ENCODE measurements at regions not wholly inside any gene's neighbourhood (a gene's known extent, or its start where the extent isn't known, plus 50 kb on each side); places are given as distances from the start of the nearest gene placed in this dataset.

DNA sequence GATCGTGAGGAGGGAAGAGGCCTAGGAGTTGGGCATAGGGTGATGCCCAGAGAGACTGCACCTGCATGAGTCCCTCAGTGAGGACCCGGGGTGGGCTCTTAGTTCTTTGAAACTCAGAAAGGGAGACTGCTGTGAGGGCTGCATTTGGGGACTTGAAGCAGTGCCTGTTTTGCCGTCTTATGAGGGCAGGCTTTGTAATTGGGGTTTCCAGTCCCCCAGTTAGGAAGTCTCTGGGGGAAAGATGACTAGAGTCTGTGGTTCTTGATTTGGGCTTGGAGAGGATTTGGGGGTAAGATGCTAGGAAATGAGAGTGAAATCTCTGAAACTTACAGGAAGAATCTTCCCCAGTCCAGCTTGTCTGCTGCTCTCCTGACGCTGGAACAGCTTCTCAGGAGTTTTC, 99.6 kb downstream of the ARF6 start:
- Histone ChIP-seq H3K27ac (ENCODE audit: low read depth, low read length) (no peak overlapping the region), H3K23ac (ENCODE audit: insufficient read length) (no peak overlapping the region), H2BK20ac (ENCODE audit: low read length) (no peak overlapping the region), H2BK12ac (ENCODE audit: low read depth, low read length) (no peak overlapping the region), H3K79me2 (ENCODE audit: control insufficient read depth in 1 of 2, insufficient read depth in 2 of 2, low read length in 2 of 2) (no peaks in the 10 kb centered on the region), H3K36me3 (ENCODE audit: control insufficient read depth in 2 of 4, insufficient read depth in 4 of 4, low read length in 3 of 4) (0 out of 8 replicates have a peak, but pooled peaks cover 0 to 2% (median 0%) of the 10 kb centered on the region in 4 experiments), H3K4me3 (ENCODE audit: extremely low read depth in 1 of 4, insufficient read depth in 2 of 4, low read depth in 3 of 4, low read length in 4 of 4) (no peak overlapping the region), H4K5ac (ENCODE audit: insufficient read length, low read depth, low read length) (no peak overlapping the region), H2BK5ac (ENCODE audit: low read depth, low read length) (no peak overlapping the region), H3K9me3 (ENCODE audit: insufficient read depth in 2 of 2, low read depth in 1 of 2, low read length in 1 of 2) (no peaks in the 10 kb centered on the region), H3K4me2 (ENCODE audit: insufficient read depth in 1 of 2, low read depth in 2 of 2, low read length in 2 of 2) (no peak overlapping the region), H2AK5ac (ENCODE audit: low read depth, low read length) (no peak overlapping the region), H3K79me1 (ENCODE audit: low read depth, low read length) (no peaks in the 10 kb centered on the region), H4K91ac (replicated peaks; ENCODE audit: insufficient read length, low read length) (no peak overlapping the region), H3K4me1 (replicated peaks in 1 of 4; ENCODE audit: control insufficient read depth in 3 of 4, insufficient read depth in 4 of 4, low read length in 3 of 4) (peaks cover 0 to 3% (median 1%) of the 10 kb centered on the region in 4 experiments; a peak in 3 of 7 replicates), H2BK15ac (ENCODE audit: low read length) (no peak overlapping the region), H4K20me1 (replicated peaks in 1 of 2; ENCODE audit: control insufficient read depth in 1 of 2, insufficient read depth in 2 of 2, low read length in 2 of 2) (no peaks in the 10 kb centered on the region), H2BK120ac (replicated peaks; ENCODE audit: low read depth, low read length) (no peak overlapping the region), H3K23me2 (ENCODE audit: low read depth, low read length) (no peaks in the 10 kb centered on the region), H3K9ac (replicated peaks in 1 of 4; ENCODE audit: extremely low read depth in 1 of 4, low read depth in 3 of 4, low read length in 3 of 4) (no peak overlapping the region), H3K56ac (replicated peaks; ENCODE audit: insufficient read length, low read depth, low read length) (no peak overlapping the region), H3K4ac (replicated peaks; ENCODE audit: insufficient read length, low read depth, low read length) (no peak overlapping the region), H3K27me3 (replicated peaks in 1 of 4; ENCODE audit: control insufficient read depth in 3 of 4, extremely low read depth in 1 of 4, insufficient read depth in 3 of 4, low read length in 3 of 4) (0 out of 7 replicates have a peak, but pooled peaks cover 0 to 3% (median 0%) of the 10 kb centered on the region in 4 experiments), H3K14ac (ENCODE audit: insufficient read length) (no peak overlapping the region), H3K18ac (ENCODE audit: extremely low read depth, low read length) (no peak overlapping the region), H4K8ac (ENCODE audit: extremely low read depth, insufficient read depth, low read length) (no peak overlapping the region), H2AFZ (ENCODE audit: low read length) (no peak overlapping the region)
- 77% methylated on average over 4 of the region's 4 CpGs; no CpG with 5 or more reads in 1 of the 2 experiments for WGBS, 2 experiments (ENCODE audit: extremely low coverage in 1 of 2, insufficient coverage in 1 of 2, insufficient read length in 1 of 2, insufficient replicate concordance in 2 of 2, low coverage in 1 of 2, low lambda C conversion rate in 2 of 2, missing lambda C conversion rate in 1 of 2)
- POLR2A ChIA-PET (ENCODE audit: partially characterized antibody) = no interaction called here
- FAIRE-seq = no peak
- CTCF ChIA-PET (ENCODE audit: partially characterized antibody) = interaction anchor here (1.3 kb wide), 1 partner anchor 113 kb away, joined by 3 read pairs; no protein-coding TSS in a partner anchor
- no peak for DNase-seq (ENCODE audit: low read depth in 1 of 2, low spot score in 2 of 2)
- TF ChIP-seq RNF2 (IDR thresholded peaks at IDR 0.05; ENCODE audit: borderline replicate concordance, low read depth, low read length, missing control alignments, poor library complexity, severe bottlenecking) = no peak
- TF ChIP-seq PHF8 (conservative IDR thresholded peaks at IDR 0.05; ENCODE audit: low read depth, low read length) = no peak
- no peak for TF ChIP-seq EGR1 (IDR thresholded peaks at IDR 0.05; ENCODE audit: borderline replicate concordance, low read depth, low read length)
- no peak for TF ChIP-seq NRF1 (IDR thresholded peaks at IDR 0.05; ENCODE audit: low read depth, low read length)
- TF ChIP-seq ASH2L (IDR thresholded peaks at IDR 0.05; ENCODE audit: low read length) = no peak
- TF ChIP-seq GABPA (IDR thresholded peaks at IDR 0.05; ENCODE audit: borderline replicate concordance, insufficient read depth, low read length) = no peak
- TF ChIP-seq, protein P1, sequence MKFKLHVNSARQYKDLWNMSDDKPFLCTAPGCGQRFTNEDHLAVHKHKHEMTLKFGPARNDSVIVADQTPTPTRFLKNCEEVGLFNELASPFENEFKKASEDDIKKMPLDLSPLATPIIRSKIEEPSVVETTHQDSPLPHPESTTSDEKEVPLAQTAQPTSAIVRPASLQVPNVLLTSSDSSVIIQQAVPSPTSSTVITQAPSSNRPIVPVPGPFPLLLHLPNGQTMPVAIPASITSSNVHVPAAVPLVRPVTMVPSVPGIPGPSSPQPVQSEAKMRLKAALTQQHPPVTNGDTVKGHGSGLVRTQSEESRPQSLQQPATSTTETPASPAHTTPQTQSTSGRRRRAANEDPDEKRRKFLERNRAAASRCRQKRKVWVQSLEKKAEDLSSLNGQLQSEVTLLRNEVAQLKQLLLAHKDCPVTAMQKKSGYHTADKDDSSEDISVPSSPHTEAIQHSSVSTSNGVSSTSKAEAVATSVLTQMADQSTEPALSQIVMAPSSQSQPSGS (IDR thresholded peaks at IDR 0.05; ENCODE audit: low read length) = no peak
- TF ChIP-seq KDM5A (IDR thresholded peaks at IDR 0.05; ENCODE audit: low read length) = no peak
- TF ChIP-seq RAD21 (IDR thresholded peaks at IDR 0.05 in 1 of 2, conservative IDR thresholded peaks at IDR 0.05 in 1 of 2; ENCODE audit: low read depth in 2 of 2, low read length in 2 of 2) = no peak
- TF ChIP-seq NANOG (IDR thresholded peaks at IDR 0.05; ENCODE audit: insufficient read depth, low read depth, low read length, poor library complexity, severe bottlenecking) = no peak
- TF ChIP-seq ZNF274 (IDR thresholded peaks at IDR 0.05; ENCODE audit: borderline replicate concordance, extremely low read depth, low read length) = no peak

Data from H1 (cell line).